C4-2B (cell line): ENCODE measurements at regions not wholly inside any gene's neighbourhood (a gene's known extent, or its start where the extent isn't known, plus 50 kb on each side); places are given as distances from the start of the nearest gene placed in this dataset.

Source experiments
- H3K27ac ChIP-seq: fragments of 450-650 bp; 2 replicates; pipeline ENCODE4 v1.5.1; 2017
- ZFX ChIP-seq: fragments of 450-650 bp; IDR thresholded peaks from 2 replicates; pipeline ENCODE4 v1.6.1; 2017
- TF ChIP-seq, protein P1 (sequence below): fragments of 450-650 bp; conservative IDR thresholded peaks from 2 replicates; pipeline ENCODE4 v1.5.1; 2017; ENCODE audit warnings: mild to moderate bottlenecking

- TF ChIP-seq ZFX: no peak
- H3K27ac ChIP-seq: no peak overlapping the region
Observed at GRCh38 chr5:115419846-115420585, 123.6 kb upstream of the CCDC112 start.

GRCh38 chr5:115418788-115419187 lies 122.3 kb upstream of the CCDC112 start:
- TF ChIP-seq, protein P1, sequence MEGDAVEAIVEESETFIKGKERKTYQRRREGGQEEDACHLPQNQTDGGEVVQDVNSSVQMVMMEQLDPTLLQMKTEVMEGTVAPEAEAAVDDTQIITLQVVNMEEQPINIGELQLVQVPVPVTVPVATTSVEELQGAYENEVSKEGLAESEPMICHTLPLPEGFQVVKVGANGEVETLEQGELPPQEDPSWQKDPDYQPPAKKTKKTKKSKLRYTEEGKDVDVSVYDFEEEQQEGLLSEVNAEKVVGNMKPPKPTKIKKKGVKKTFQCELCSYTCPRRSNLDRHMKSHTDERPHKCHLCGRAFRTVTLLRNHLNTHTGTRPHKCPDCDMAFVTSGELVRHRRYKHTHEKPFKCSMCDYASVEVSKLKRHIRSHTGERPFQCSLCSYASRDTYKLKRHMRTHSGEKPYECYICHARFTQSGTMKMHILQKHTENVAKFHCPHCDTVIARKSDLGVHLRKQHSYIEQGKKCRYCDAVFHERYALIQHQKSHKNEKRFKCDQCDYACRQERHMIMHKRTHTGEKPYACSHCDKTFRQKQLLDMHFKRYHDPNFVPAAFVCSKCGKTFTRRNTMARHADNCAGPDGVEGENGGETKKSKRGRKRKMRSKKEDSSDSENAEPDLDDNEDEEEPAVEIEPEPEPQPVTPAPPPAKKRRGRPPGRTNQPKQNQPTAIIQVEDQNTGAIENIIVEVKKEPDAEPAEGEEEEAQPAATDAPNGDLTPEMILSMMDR: no peak
- H3K27ac ChIP-seq: no peak overlapping the region; the same call in 1 of the 2 replicates

GRCh38 chr5:115417076-115417475 lies 120.6 kb upstream of the CCDC112 start:
- H3K27ac ChIP-seq: no peak overlapping the region
- no peak for TF ChIP-seq ZFX

GRCh38 chr5:115415143-115415491 lies 118.7 kb upstream of the CCDC112 start:
- TF ChIP-seq, protein P1: no peak
- no peak for TF ChIP-seq ZFX
- no peak overlapping the region for H3K27ac ChIP-seq

- TF ChIP-seq, protein P1: no peak
- TF ChIP-seq ZFX: no peak
- no peak overlapping the region for H3K27ac ChIP-seq
Observed at GRCh38 chr5:115414406-115415142, 118.1 kb upstream of the CCDC112 start.

DNA sequence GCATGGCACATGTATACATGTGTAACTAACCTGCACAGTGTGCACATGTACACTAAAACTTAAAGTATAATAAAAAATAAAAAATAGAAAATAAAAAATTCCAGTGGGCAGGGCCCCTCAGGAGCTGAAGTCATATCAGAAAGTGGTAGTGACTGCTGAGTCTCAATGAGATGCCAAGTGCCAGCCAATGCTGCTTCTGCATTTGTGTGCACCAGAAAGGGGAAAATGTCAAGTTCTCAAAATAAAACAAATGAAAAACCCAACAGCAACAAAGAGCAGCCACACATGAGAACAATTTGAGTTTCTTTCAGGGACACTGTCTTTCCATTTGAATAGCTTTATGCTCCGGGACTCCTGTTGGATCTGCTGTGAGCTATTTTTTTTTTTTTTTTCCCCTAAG lies 117.2 kb upstream of the CCDC112 start:
- no peak overlapping the region for H3K27ac ChIP-seq
- TF ChIP-seq ZFX: no peak
- TF ChIP-seq, protein P1: no peak

DNA sequence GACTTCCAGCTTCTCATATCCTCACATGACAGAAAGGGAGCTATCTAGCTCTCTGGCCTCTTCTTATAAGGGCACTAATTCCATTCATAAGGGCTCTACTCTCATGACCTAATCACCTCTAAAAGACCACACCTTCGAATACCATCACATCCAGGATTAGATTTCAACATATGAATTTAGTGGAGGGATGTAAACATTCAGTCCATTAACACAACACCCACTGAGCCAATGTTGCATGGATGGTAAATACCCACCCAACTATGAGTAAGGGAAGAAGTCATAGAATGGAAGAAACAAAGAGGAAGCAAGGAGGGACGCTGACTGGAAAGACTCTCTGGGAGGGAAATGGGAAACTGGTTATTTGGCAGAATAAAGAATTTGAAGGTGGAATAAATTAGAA lies 112.6 kb upstream of the CCDC112 start:
- no peak for TF ChIP-seq ZFX
- TF ChIP-seq, protein P1: no peak
- H3K27ac ChIP-seq: no peak overlapping the region

- no peak for TF ChIP-seq ZFX
- TF ChIP-seq, protein P1: no peak
Observed at GRCh38 chr5:115402822-115403577, 106.5 kb upstream of the CCDC112 start.

More at GRCh38 chr5:115402822-115403577, 106.5 kb upstream of the CCDC112 start:
- H3K27ac ChIP-seq: no peak overlapping the region
